ENCODE measurements at regions not wholly inside any gene's neighbourhood (a gene's known extent, or its start where the extent isn't known, plus 50 kb on each side); places are given as distances from the start of the nearest gene placed in this dataset.

GRCh38 chr1:98497497-98497896, 164.0 kb upstream of the SNX7 start:
- TF ChIP-seq ZBTB17 (tag by site-specific recombination; IDR thresholded peaks at IDR 0.05), result no peak
- TF ChIP-seq ZNF184 (tag by site-specific recombination; IDR thresholded peaks at IDR 0.05), result no peak
- no peak for TF ChIP-seq TRIM28 (IDR thresholded peaks at IDR 0.05; ENCODE audit: borderline replicate concordance, low read length)
- TF ChIP-seq BCL6B (tag by site-specific recombination; IDR thresholded peaks at IDR 0.05), result no peak
- no peak for TF ChIP-seq CTCF (tag by site-specific recombination; IDR thresholded peaks at IDR 0.05)
- no peak for TF ChIP-seq HOXD13 (CRISPR knock-in tag; IDR thresholded peaks at IDR 0.05; ENCODE audit: borderline replicate concordance)
- no peak for TF ChIP-seq ZNF280D (tag by site-specific recombination; IDR thresholded peaks at IDR 0.05)
- TF ChIP-seq MEIS1 (CRISPR knock-in tag; IDR thresholded peaks at IDR 0.05; ENCODE audit: borderline replicate concordance), result no peak
- no peak for TF ChIP-seq ZNF24 (tag by site-specific recombination; IDR thresholded peaks at IDR 0.05)
- TF ChIP-seq ZNF692 (tag by site-specific recombination; IDR thresholded peaks at IDR 0.05), result no peak
- TF ChIP-seq ZNF302 (tag by site-specific recombination; IDR thresholded peaks at IDR 0.05; ENCODE audit: low read depth), result no peak
- no peak for TF ChIP-seq ZNF211 (tag by site-specific recombination; IDR thresholded peaks at IDR 0.05; ENCODE audit: low read depth)
- no peak for TF ChIP-seq ZXDB (tag by site-specific recombination; IDR thresholded peaks at IDR 0.05)
- TF ChIP-seq REST (tag by site-specific recombination; IDR thresholded peaks at IDR 0.05), result no peak
